PC-9 (cell line): ENCODE measurements at regions not wholly inside any gene's neighbourhood (a gene's known extent, or its start where the extent isn't known, plus 50 kb on each side); places are given as distances from the start of the nearest gene placed in this dataset.

Source experiments
- BruUV-seq: library from RNA; stranded (reverse); fragments of 400-500 nt; replicated peaks from 2 replicates; lab custom pipeline; 2021; lab: Mats Ljungman, UMichigan
- CTCF ChIA-PET: fragments of 300-600 bp; sonication (Branson Sonifier 250); formaldehyde crosslinking; loops from one replicate; lab custom pipeline; 2022; ENCODE audit warnings: antibody characterized with exemption; lab: Charles Lee
- POLR2A ChIA-PET: fragments of 300-600 bp; sonication (Branson Sonifier 250); formaldehyde crosslinking; loops from one replicate; lab custom pipeline; 2022; ENCODE audit warnings: antibody characterized with exemption; ENCODE audit not compliant: unreplicated experiment; lab: Charles Lee
- DNase-seq, 2 experiments: peaks; one replicate each; pipeline versions ENCODE4 v3.0.0 to v3.0.0-alpha.2; 2015 to 2022; ENCODE audit warnings: mixed read lengths in 1 of 2
- H2AFZ ChIP-seq: fragments of 200-600 bp; sonication (generic); 2 replicates; pipeline ENCODE4 v1.8.1; 2017; ENCODE audit warnings: antibody characterized with exemption
- H3F3A ChIP-seq: fragments of 200-600 bp; sonication (generic); 2 replicates; pipeline ENCODE4 v1.8.1; 2017; ENCODE audit warnings: antibody characterized with exemption, mild to moderate bottlenecking, low read depth; ENCODE audit not compliant: insufficient read depth
- H3K27ac ChIP-seq: fragments of 200-600 bp; sonication (generic); 2 replicates; pipeline ENCODE4 v1.6.1; 2016; ENCODE audit warnings: mixed run types
- H3K27me3 ChIP-seq: fragments of 200-600 bp; sonication (generic); 2 replicates; pipeline ENCODE4 v1.6.1; 2016; ENCODE audit warnings: low read depth, mixed run types; ENCODE audit not compliant: insufficient read depth
- H3K36me3 ChIP-seq: fragments of 200-600 bp; sonication (generic); 2 replicates; pipeline ENCODE4 v1.6.1; 2016; ENCODE audit warnings: low read depth, mixed run types
- H3K4me1 ChIP-seq: fragments of 200-600 bp; sonication (generic); replicated peaks from 2 replicates; pipeline ENCODE4 v1.6.1; 2016; ENCODE audit warnings: mixed run types; ENCODE audit not compliant: insufficient read depth
- H3K4me2 ChIP-seq: fragments of 200-600 bp; sonication (generic); 2 replicates; pipeline ENCODE4 v1.6.1; 2017; ENCODE audit warnings: mixed run types
- H3K4me3 ChIP-seq: fragments of 200-600 bp; sonication (generic); 2 replicates; pipeline ENCODE4 v1.6.1; 2016; ENCODE audit warnings: mixed run types
- H3K79me2 ChIP-seq: fragments of 200-600 bp; sonication (generic); 2 replicates; pipeline ENCODE4 v1.6.1; 2017; ENCODE audit warnings: low read depth, mixed run types
- H3K9me2 ChIP-seq: fragments of 200-600 bp; sonication (generic); 2 replicates; pipeline ENCODE4 v1.8.1; 2017; ENCODE audit warnings: mild to moderate bottlenecking; ENCODE audit not compliant: insufficient read depth
- H3K9me3 ChIP-seq: fragments of 200-600 bp; sonication (generic); 2 replicates; pipeline ENCODE4 v1.8.1; 2016; ENCODE audit warnings: low read depth; ENCODE audit not compliant: insufficient read depth
- H4K20me1 ChIP-seq: fragments of 200-600 bp; sonication (generic); 2 replicates; pipeline ENCODE4 v1.8.1; 2017; ENCODE audit not compliant: insufficient read depth
- CTCF ChIP-seq: fragments of 200-600 bp; sonication (generic); conservative IDR thresholded peaks from 2 replicates; pipeline ENCODE4 v1.6.1; 2017; ENCODE audit warnings: mixed run types, antibody characterized with exemption, mild to moderate bottlenecking, moderate library complexity
- EZH2 ChIP-seq: fragments of 200-600 bp; sonication (generic); IDR thresholded peaks from 2 replicates; pipeline ENCODE4 v1.8.0; 2017; ENCODE audit warnings: antibody characterized with exemption, low read depth
- intact Hi-C: fragments of 100-400 bp; cut with micrococcal nuclease; formaldehyde crosslinking; loops from one replicate; pipeline ENCODE4 v1.10.0; 2022; ENCODE audit not compliant: unreplicated experiment

GRCh38 chr3:23653647-23654525, 151.9 kb upstream of the UBE2E1 start:
- POLR2A ChIA-PET = no interaction called here
- H3K79me2 ChIP-seq = no peaks in the 10 kb centered on the region
- H3K27ac ChIP-seq = no peak overlapping the region
- H3K27me3 ChIP-seq = no peaks in the 10 kb centered on the region
- H3K4me3 ChIP-seq = no peak overlapping the region
- TF ChIP-seq EZH2 (no peak), CTCF (no peak)
- intact Hi-C loops = no loop called here
- H3K9me3 ChIP-seq = peaks cover 5% of the 10 kb centered on the region; the same call in 1 of the 2 replicates
- no peak overlapping the region for H3K4me2 ChIP-seq
- no peaks in the 10 kb centered on the region for H3F3A ChIP-seq
- no peaks in the 10 kb centered on the region for H4K20me1 ChIP-seq
- H3K36me3 ChIP-seq = no peaks in the 10 kb centered on the region
- CTCF ChIA-PET = no interaction called here
- no peaks in the 10 kb centered on the region for H3K9me2 ChIP-seq
- peaks cover 17% of the 10 kb centered on the region for H3K4me1 ChIP-seq
- DNase-seq = no peak
- BruUV-seq = no TSS peak
- H2AFZ ChIP-seq = no peak overlapping the region

DNA sequence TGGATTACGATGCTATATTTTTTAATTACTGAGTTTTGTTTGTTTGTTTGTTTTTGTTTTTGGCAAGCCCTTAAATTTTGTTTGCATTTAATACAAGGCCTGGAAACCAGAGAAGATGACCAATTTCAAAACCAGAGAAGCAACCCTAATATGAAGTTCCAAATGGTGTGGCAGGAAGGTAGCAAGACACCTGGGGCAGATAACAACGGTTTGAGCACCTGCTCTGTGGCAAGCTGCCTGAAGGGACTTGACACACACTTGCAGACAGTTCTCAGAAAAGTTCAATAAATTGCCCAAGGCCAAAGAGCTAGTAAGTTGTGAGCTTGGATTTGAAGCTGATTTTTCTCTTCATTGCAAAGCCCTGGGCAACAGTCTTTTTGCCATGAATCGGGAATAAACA, 151.2 kb upstream of the UBE2E1 start:
- TF ChIP-seq CTCF (no peak), EZH2 (no peak)
- POLR2A ChIA-PET = interaction anchor here (0.6 kb wide), 1 partner anchor 45 kb away, joined by 7 read pairs; no protein-coding TSS in a partner anchor
- Histone ChIP-seq H3K27ac (no peak overlapping the region), H4K20me1 (no peaks in the 10 kb centered on the region), H3K4me2 (no peak overlapping the region), H3K4me3 (no peak overlapping the region), H3K36me3 (no peaks in the 10 kb centered on the region), H3F3A (no peaks in the 10 kb centered on the region), H3K9me2 (no peaks in the 10 kb centered on the region), H3K4me1 (peaks cover 15% of the 10 kb centered on the region), H3K27me3 (no peaks in the 10 kb centered on the region), H2AFZ (no peak overlapping the region), H3K9me3 (peaks cover 5% of the 10 kb centered on the region; the same call in 1 of the 2 replicates), H3K79me2 (no peaks in the 10 kb centered on the region)
- CTCF ChIA-PET = no interaction called here
- no peak for DNase-seq
- intact Hi-C loops = no loop called here
- BruUV-seq = no TSS peak

DNA sequence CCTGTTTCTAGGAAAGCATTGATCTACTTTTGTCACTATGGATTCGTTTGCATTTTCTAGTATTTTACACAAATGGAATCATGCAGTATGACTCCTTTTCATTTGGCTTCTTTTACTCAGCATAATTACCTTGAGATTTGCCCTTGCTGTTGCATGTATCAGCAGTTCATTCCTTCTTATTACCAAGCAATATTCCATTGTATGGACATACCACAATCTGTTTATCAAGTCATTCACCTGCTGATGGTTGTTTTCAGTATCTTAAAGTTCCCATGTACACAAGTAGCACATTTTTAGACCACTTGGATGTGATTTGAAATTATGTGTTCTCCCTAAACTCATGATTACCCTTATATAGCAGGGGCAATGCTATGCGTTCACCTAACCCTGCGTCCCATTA, 150.0 kb upstream of the UBE2E1 start:
- ChIA-PET POLR2A (no interaction called here), CTCF (no interaction called here)
- no TSS peak for BruUV-seq

More for the DNA sequence above, 150.0 kb upstream of the UBE2E1 start:
- DNase-seq = no peak
- H3K9me3 ChIP-seq = peaks cover 5% of the 10 kb centered on the region; the same call in 1 of the 2 replicates
- H3K9me2 ChIP-seq = no peaks in the 10 kb centered on the region
- peaks cover 4% of the 10 kb centered on the region for H3K4me1 ChIP-seq
- H3K4me2 ChIP-seq = no peak overlapping the region
- H3K36me3 ChIP-seq = no peaks in the 10 kb centered on the region
- no peaks in the 10 kb centered on the region for H3K27me3 ChIP-seq
- H3K27ac ChIP-seq = no peak overlapping the region
- H3K4me3 ChIP-seq = no peak overlapping the region
- TF ChIP-seq CTCF = no peak
- no peak for TF ChIP-seq EZH2
- intact Hi-C loops = no loop called here
- H2AFZ ChIP-seq = no peak overlapping the region
- no peaks in the 10 kb centered on the region for H3K79me2 ChIP-seq
- H4K20me1 ChIP-seq = no peaks in the 10 kb centered on the region
- H3F3A ChIP-seq = no peaks in the 10 kb centered on the region
